ENCODE measurements at regions not wholly inside any gene's neighbourhood (a gene's known extent, or its start where the extent isn't known, plus 50 kb on each side); places are given as distances from the start of the nearest gene placed in this dataset.

DNA sequence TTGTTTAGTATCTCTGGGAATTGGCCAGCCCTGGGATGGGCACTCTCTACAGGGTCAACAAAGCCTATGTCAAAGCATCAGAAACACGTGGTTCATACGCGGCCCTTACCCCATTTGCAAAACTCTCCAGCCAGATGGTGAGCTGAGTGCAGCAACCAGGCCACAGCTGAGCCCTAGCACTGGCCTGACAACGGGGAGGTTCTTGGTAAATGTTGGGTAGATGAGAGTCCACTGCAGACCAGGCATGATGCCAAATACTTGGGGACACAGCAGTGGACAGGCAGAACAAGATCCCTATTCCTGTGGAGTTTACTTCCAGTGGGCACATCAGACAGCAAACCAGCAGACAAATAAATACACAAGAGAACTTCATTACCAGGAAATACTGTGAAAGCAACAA is 172.1 kb upstream of the SYT13 start:
- DNase-seq (ENCODE audit: low read depth): no peak
- TF ChIP-seq, protein P1, sequence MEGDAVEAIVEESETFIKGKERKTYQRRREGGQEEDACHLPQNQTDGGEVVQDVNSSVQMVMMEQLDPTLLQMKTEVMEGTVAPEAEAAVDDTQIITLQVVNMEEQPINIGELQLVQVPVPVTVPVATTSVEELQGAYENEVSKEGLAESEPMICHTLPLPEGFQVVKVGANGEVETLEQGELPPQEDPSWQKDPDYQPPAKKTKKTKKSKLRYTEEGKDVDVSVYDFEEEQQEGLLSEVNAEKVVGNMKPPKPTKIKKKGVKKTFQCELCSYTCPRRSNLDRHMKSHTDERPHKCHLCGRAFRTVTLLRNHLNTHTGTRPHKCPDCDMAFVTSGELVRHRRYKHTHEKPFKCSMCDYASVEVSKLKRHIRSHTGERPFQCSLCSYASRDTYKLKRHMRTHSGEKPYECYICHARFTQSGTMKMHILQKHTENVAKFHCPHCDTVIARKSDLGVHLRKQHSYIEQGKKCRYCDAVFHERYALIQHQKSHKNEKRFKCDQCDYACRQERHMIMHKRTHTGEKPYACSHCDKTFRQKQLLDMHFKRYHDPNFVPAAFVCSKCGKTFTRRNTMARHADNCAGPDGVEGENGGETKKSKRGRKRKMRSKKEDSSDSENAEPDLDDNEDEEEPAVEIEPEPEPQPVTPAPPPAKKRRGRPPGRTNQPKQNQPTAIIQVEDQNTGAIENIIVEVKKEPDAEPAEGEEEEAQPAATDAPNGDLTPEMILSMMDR (conservative IDR thresholded peaks at IDR 0.05; ENCODE audit: low read depth, low read length): no peak
- no peak overlapping the region for H3K4me3 ChIP-seq (ENCODE audit: low read depth, low read length)

DNA sequence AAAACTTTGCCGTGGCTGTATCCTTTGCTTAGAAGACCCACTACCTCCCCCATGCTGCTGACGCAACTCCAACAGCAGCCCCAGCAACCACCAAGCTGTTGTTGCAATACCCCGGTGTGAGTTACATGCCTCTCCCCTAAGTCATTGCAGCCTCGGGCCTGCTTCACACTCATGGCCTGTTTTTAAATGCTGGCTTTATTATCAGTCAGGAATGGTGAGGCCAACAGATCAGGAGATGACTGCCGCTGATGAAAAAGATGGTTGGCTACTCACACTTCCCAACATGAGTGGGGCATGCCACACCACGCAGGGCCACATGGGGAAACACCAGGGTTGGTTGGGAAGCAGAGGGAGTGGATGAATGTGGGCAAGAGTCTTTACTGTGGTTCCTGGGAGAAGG is 171.5 kb upstream of the SYT13 start:
- DNase-seq (ENCODE audit: low read depth): no peak
- no peak overlapping the region for H3K4me3 ChIP-seq (ENCODE audit: low read depth, low read length)
- TF ChIP-seq, protein P1 (conservative IDR thresholded peaks at IDR 0.05; ENCODE audit: low read depth, low read length): no peak

DNA sequence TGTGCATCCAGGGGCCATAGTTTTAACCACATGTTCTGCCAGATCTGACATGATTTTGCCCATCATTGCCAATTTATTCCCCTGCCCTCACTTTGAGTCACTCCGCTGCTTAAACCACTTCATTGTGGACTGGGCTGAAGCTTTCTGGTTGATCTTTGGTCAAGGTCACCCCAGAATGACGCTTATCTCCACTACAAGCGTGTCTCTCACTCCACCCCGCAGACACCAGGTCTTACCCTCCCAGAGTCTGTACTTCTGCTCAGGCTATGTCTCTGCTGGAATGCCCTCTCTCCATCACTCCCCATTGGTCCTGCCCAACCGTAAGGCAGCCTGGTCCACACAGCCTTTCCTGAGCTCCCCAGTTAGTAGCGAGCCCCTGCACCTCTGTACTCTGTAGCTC is 170.5 kb upstream of the SYT13 start:
- no peak for DNase-seq (ENCODE audit: low read depth)
- H3K4me3 ChIP-seq (ENCODE audit: low read depth, low read length): no peak overlapping the region

DNA sequence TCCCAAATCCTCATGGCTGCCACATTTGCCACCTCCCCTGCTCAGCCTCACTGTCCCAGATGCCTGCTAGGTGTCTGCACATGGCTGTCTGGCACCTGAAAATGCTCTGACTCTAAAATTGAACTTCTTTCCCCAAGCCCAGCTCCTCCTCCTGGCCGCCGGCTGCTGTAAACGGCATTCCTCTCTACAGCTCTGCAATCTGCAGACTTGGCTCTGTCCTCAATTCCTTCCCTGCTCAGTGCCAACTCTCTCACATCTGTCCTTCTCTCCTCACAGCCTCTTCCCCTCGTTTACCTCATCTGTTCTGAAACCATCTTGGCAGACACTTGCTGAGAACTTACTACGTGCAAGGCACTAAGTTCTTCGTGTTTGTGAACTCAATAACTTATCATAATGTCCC is 169.4 kb upstream of the SYT13 start:
- H3K4me3 ChIP-seq (ENCODE audit: low read depth, low read length): no peak overlapping the region
- TF ChIP-seq, protein P1 (conservative IDR thresholded peaks at IDR 0.05; ENCODE audit: low read depth, low read length): no peak
- no peak for DNase-seq (ENCODE audit: low read depth)

More for the DNA sequence above, 170.5 kb upstream of the SYT13 start:
- TF ChIP-seq, protein P1 (conservative IDR thresholded peaks at IDR 0.05; ENCODE audit: low read depth, low read length): no peak

DNA sequence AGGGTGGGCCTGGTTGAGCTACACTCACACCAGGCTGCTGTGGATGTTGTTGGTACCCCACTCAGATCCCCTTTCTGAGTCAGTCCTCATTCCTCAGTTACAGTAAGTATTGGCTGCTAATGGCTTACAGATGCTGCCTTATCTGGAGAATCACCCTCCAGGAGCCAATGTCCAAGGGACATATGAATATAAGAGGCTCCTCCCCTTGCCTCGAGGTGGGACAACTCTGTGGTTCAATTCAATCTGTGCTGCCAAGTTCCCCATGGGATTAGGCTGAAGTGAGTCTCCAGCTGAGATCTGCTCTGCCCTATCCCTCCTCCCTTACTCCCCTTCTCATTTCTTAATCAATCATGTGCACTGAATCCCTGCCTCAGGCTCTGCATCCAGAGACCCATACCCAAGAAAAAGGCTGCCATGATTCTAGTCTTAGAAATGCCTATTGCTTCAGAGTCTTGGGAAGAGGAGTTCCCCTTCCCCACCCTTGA is 168.8 kb upstream of the SYT13 start:
- DNase-seq (ENCODE audit: low read depth): no peak
- TF ChIP-seq, protein P1 (conservative IDR thresholded peaks at IDR 0.05; ENCODE audit: low read depth, low read length): no peak

DNA sequence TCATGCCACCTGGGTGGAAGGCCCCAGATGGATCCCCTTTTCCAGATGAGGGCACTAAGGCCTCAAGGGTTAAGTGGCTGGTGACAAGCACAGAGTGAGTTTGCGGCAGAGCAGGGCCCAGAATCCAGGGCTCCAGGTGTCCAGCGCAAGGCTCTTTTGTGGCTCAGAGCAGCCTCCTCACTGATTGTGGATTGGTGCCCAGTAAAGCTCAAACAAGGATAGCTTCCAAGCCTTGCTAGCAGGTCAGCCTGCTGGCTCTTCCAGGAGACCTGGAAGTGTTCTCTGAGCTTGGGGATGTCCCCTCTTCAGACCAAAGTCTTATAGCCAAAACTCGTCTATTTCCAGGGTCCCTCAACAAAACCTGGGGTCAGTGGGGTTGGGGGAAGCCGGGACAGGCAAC is 167.6 kb upstream of the SYT13 start:
- H3K4me3 ChIP-seq (ENCODE audit: low read depth, low read length): no peak overlapping the region
- DNase-seq (ENCODE audit: low read depth): no peak
- TF ChIP-seq, protein P1 (conservative IDR thresholded peaks at IDR 0.05; ENCODE audit: low read depth, low read length): no peak

More for the DNA sequence above, 168.8 kb upstream of the SYT13 start:
- H3K4me3 ChIP-seq (ENCODE audit: low read depth, low read length): no peak overlapping the region

DNA sequence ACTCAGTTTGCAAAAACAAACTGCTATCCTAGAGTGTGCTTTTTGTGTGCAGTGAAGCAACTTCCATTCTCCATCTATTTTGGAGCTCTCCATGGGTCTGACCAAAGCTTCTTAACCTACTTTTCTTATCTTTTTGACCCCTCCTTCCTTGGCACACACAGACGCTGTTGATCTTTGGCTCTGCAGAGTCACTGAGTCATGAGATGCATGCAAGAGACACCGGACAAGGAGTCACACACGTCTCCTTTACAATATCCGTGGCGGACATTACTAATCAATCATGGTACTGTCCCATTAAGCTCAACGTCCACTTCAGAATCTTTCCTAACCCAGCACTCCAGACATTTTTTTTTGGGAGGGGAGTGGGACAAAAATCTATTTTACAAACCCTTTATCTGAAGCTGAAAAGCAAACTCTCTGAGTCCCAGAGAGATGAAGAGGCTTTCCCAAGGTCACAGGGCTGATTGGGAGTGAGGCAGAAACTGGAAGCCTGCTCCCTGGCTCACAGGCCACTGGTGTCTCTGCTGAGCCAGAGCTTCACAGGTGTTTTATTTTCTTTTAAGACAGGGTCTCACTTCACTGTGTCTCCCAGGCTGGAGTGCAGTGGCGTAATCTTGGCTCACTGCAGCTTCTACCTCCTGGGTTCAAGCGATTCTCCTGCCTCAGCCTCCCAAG is 165.8 kb upstream of the SYT13 start:
- TF ChIP-seq, protein P1 (conservative IDR thresholded peaks at IDR 0.05; ENCODE audit: low read depth, low read length): no peak
- H3K4me3 ChIP-seq (ENCODE audit: low read depth, low read length): no peak overlapping the region
- DNase-seq (ENCODE audit: low read depth): no peak
